SK-N-SH (cell line): ENCODE measurements at regions not wholly inside any gene's neighbourhood (a gene's known extent, or its start where the extent isn't known, plus 50 kb on each side); places are given as distances from the start of the nearest gene placed in this dataset.

Source experiments
- EP300 ChIP-seq, 2 experiments: IDR thresholded peaks; 2 replicates each; pipeline versions ENCODE4 v1.4.0 to v1.6.1; 2012; ENCODE audit warnings: borderline replicate concordance in 1 of 2, low read depth in 1 of 2, low read length in 1 of 2
- NRF1 ChIP-seq: IDR thresholded peaks from 2 replicates; pipeline ENCODE4 v1.6.1; 2012; ENCODE audit warnings: low read depth, mild to moderate bottlenecking, low read length
- POLR2AphosphoS5 ChIP-seq: IDR thresholded peaks from 2 replicates; pipeline ENCODE4 v1.6.1; 2012; ENCODE audit warnings: low read depth, low read length
- TF ChIP-seq, protein P1 (sequence below): IDR thresholded peaks from 2 replicates; pipeline ENCODE4 v1.4.0; 2012; ENCODE audit warnings: low read depth
- TF ChIP-seq, protein P2 (sequence below): fragments of 200-600 bp; sonication (generic); IDR thresholded peaks from 2 replicates; pipeline ENCODE4 v1.6.1; 2017; ENCODE audit warnings: antibody characterized with exemption, mild to moderate bottlenecking, moderate library complexity

DNA sequence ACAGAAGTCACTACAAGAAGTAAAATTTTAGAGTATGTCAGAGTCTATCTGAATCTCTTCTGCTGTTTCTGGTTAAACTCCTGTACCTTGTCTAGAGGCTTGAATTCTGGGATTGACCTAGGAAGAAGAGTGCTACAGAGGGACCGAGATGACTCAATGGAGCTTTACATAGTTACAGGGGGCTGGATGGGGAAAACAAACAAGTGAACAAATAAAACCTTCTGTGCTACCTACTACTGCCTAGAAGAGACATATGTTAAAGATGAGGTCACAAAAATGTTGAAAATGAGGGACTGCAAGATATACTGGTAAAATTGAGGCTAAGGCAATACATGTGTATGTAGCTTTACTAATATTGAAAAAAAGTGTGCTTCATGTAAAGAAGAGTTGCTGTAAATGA lies 265.4 kb upstream of the TFPI start:
- TF ChIP-seq EP300 (IDR thresholded peaks at IDR 0.05; ENCODE audit: borderline replicate concordance in 1 of 2, low read depth in 1 of 2, low read length in 1 of 2) (no peak), POLR2AphosphoS5 (no peak), NRF1 (no peak)
- TF ChIP-seq, protein P1, sequence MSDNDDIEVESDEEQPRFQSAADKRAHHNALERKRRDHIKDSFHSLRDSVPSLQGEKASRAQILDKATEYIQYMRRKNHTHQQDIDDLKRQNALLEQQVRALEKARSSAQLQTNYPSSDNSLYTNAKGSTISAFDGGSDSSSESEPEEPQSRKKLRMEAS: no peak
- TF ChIP-seq, protein P2, sequence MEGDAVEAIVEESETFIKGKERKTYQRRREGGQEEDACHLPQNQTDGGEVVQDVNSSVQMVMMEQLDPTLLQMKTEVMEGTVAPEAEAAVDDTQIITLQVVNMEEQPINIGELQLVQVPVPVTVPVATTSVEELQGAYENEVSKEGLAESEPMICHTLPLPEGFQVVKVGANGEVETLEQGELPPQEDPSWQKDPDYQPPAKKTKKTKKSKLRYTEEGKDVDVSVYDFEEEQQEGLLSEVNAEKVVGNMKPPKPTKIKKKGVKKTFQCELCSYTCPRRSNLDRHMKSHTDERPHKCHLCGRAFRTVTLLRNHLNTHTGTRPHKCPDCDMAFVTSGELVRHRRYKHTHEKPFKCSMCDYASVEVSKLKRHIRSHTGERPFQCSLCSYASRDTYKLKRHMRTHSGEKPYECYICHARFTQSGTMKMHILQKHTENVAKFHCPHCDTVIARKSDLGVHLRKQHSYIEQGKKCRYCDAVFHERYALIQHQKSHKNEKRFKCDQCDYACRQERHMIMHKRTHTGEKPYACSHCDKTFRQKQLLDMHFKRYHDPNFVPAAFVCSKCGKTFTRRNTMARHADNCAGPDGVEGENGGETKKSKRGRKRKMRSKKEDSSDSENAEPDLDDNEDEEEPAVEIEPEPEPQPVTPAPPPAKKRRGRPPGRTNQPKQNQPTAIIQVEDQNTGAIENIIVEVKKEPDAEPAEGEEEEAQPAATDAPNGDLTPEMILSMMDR: no peak
